ENCODE measurements at regions not wholly inside any gene's neighbourhood (a gene's known extent, or its start where the extent isn't known, plus 50 kb on each side); places are given as distances from the start of the nearest gene placed in this dataset.

GRCh38 chr5:135696317-135696716 lies 117.5 kb upstream of the CXCL14 start (continued):
- TF ChIP-seq, protein P1, sequence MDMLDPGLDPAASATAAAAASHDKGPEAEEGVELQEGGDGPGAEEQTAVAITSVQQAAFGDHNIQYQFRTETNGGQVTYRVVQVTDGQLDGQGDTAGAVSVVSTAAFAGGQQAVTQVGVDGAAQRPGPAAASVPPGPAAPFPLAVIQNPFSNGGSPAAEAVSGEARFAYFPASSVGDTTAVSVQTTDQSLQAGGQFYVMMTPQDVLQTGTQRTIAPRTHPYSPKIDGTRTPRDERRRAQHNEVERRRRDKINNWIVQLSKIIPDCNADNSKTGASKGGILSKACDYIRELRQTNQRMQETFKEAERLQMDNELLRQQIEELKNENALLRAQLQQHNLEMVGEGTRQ (IDR thresholded peaks at IDR 0.05; ENCODE audit: borderline replicate concordance, low read depth, low read length) = no peak
- TF ChIP-seq RFX5 (IDR thresholded peaks at IDR 0.05; ENCODE audit: low read length) = no peak

DNA sequence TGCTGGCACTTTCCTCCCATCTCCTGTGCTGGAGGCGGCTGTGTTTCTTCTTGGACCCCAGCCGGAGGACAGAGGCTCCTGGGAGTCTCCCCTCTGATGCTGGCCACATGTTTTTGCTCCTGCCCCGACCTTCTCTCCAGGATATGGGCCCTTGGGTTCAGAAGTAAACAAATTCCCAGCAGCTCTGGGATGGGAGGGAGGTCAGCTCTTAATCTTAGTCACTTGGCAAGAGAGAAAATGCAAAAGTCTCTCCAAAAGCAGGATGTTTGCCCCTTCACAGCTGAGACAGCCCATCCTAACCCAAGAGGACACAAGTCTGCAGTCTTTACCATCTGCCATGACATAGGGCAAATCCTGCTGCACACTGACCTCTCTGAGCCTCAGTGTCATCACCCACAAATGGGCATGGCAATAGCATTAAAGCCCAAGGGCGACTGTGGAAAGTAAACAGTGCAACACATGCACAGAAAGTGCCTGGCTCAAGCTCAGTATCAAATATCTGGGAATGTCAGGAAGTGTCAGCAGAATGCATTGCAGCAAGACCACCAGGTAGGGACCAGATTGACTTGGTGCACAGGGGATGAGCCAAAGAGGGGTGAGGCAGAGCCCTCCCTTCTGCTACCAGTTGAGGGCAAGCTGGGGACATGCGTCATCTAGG lies 117.0 kb upstream of the CXCL14 start:
- Histone ChIP-seq H3K36me3 (replicated peaks in 1 of 2; ENCODE audit: control insufficient read depth in 1 of 2, insufficient read depth in 2 of 2, low read length in 1 of 2) (no peaks in the 10 kb centered on the region), H2AFZ (ENCODE audit: low read depth) (no peak overlapping the region), H4K20me1 (ENCODE audit: insufficient read depth) (no peaks in the 10 kb centered on the region), H3K27ac (ENCODE audit: low read depth in 2 of 2, low read length in 1 of 2) (no peak overlapping the region), H3F3A (replicated peaks; ENCODE audit: insufficient read depth) (no peaks in the 10 kb centered on the region), H3K4me3 (ENCODE audit: low read depth in 2 of 2, low read length in 1 of 2) (no peak overlapping the region), H3K4me1 (ENCODE audit: control insufficient read depth in 1 of 2, insufficient read depth in 2 of 2, low read depth in 1 of 2, low read length in 1 of 2) (no peaks in the 10 kb centered on the region), H3K9ac (no peak overlapping the region), H3K9me2 (no peaks in the 10 kb centered on the region), H3K4me2 (no peak overlapping the region), H3K9me3 (no peaks in the 10 kb centered on the region), H3K79me2 (ENCODE audit: insufficient read depth) (no peaks in the 10 kb centered on the region), H3K27me3 (ENCODE audit: insufficient read depth) (peaks cover 14% of the 10 kb centered on the region; the same call in 1 of the 2 replicates)
- CTCF ChIA-PET = interaction anchor here (0.5 kb wide), 1 partner anchor 11 kb away, joined by 3 read pairs; no protein-coding TSS in a partner anchor
- TF ChIP-seq TAF1 (IDR thresholded peaks at IDR 0.05; ENCODE audit: borderline replicate concordance, low read depth, low read length) (no peak), POLR2AphosphoS5 (IDR thresholded peaks at IDR 0.05; ENCODE audit: low read depth, low read length) (no peak), CTCF (IDR thresholded peaks at IDR 0.05) (no peak), ELF1 (IDR thresholded peaks at IDR 0.05) (no peak), GATA2 (CRISPR knock-in tag; IDR thresholded peaks at IDR 0.05) (no peak), GABPA (IDR thresholded peaks at IDR 0.05; ENCODE audit: low read depth) (no peak), IRF3 (IDR thresholded peaks at IDR 0.05; ENCODE audit: low read depth, low read length) (no peak)
- TF ChIP-seq, protein P2, sequence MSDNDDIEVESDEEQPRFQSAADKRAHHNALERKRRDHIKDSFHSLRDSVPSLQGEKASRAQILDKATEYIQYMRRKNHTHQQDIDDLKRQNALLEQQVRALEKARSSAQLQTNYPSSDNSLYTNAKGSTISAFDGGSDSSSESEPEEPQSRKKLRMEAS (IDR thresholded peaks at IDR 0.05; ENCODE audit: low read depth) = no peak
- TF ChIP-seq, protein P3, sequence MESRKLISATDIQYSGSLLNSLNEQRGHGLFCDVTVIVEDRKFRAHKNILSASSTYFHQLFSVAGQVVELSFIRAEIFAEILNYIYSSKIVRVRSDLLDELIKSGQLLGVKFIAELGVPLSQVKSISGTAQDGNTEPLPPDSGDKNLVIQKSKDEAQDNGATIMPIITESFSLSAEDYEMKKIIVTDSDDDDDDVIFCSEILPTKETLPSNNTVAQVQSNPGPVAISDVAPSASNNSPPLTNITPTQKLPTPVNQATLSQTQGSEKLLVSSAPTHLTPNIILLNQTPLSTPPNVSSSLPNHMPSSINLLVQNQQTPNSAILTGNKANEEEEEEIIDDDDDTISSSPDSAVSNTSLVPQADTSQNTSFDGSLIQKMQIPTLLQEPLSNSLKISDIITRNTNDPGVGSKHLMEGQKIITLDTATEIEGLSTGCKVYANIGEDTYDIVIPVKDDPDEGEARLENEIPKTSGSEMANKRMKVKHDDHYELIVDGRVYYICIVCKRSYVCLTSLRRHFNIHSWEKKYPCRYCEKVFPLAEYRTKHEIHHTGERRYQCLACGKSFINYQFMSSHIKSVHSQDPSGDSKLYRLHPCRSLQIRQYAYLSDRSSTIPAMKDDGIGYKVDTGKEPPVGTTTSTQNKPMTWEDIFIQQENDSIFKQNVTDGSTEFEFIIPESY (IDR thresholded peaks at IDR 0.05; ENCODE audit: borderline replicate concordance, low read depth) = no peak
- no peak for DNase-seq
- WGBS (ENCODE audit: low lambda C conversion rate) = 42% methylated on average over 5 of the region's 5 CpGs
- POLR2A ChIA-PET = no interaction called here
